ENCODE measurements at regions not wholly inside any gene's neighbourhood (a gene's known extent, or its start where the extent isn't known, plus 50 kb on each side); places are given as distances from the start of the nearest gene placed in this dataset.

DNA sequence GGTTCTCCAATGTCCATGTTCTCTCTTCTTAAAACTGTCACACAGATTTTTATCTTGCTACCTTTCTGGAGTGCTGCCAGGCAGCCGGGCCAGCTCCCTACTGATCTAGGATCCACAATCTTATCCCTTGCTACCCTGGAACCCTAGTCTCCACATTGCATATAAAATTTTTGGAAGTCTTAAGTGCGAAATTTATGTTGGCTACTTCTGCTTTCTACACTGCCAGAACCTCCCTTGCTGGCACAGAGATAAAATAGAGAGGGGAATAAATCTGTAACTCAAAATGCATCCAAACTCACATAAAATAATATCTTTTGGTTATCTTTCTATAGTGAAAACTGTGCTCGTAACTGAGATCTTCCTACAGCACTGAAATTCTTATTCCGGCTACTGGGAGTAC, 182.6 kb downstream of the ZPLD1 start:
- Histone ChIP-seq H3K27ac (ENCODE audit: control insufficient read depth, insufficient read depth) (no peak overlapping the region), H2AFZ (ENCODE audit: control insufficient read depth, low read depth, low read length) (no peak overlapping the region), H3K4me3 (no peak overlapping the region), H3K27me3 (replicated peaks in 1 of 2; ENCODE audit: control insufficient read depth in 2 of 2, insufficient read depth in 2 of 2, low read length in 1 of 2) (peaks cover 0 to 2% of the 10 kb centered on the region in 2 experiments; a peak in 2 of 4 replicates), H3K9ac (ENCODE audit: control insufficient read depth, insufficient read depth, low read length) (no peak overlapping the region), H3K4me1 (ENCODE audit: control insufficient read depth, insufficient read depth, low read length) (no peaks in the 10 kb centered on the region), H3K9me3 (replicated peaks; ENCODE audit: control insufficient read depth, insufficient read depth, low read length) (no peaks in the 10 kb centered on the region), H3K4me2 (ENCODE audit: control insufficient read depth, insufficient read depth) (no peak overlapping the region), H3K79me2 (ENCODE audit: control insufficient read depth, insufficient read depth, low read length) (no peaks in the 10 kb centered on the region), H4K20me1 (ENCODE audit: control insufficient read depth, insufficient read depth) (no peaks in the 10 kb centered on the region), H3K36me3 (ENCODE audit: control insufficient read depth in 2 of 2, insufficient read depth in 2 of 2, low read length in 1 of 2) (no peaks in the 10 kb centered on the region)
- TF ChIP-seq YBX1 (IDR thresholded peaks at IDR 0.05): no peak
- TF ChIP-seq, protein P1, sequence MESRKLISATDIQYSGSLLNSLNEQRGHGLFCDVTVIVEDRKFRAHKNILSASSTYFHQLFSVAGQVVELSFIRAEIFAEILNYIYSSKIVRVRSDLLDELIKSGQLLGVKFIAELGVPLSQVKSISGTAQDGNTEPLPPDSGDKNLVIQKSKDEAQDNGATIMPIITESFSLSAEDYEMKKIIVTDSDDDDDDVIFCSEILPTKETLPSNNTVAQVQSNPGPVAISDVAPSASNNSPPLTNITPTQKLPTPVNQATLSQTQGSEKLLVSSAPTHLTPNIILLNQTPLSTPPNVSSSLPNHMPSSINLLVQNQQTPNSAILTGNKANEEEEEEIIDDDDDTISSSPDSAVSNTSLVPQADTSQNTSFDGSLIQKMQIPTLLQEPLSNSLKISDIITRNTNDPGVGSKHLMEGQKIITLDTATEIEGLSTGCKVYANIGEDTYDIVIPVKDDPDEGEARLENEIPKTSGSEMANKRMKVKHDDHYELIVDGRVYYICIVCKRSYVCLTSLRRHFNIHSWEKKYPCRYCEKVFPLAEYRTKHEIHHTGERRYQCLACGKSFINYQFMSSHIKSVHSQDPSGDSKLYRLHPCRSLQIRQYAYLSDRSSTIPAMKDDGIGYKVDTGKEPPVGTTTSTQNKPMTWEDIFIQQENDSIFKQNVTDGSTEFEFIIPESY (IDR thresholded peaks at IDR 0.05): no peak
- TF ChIP-seq, protein P2, sequence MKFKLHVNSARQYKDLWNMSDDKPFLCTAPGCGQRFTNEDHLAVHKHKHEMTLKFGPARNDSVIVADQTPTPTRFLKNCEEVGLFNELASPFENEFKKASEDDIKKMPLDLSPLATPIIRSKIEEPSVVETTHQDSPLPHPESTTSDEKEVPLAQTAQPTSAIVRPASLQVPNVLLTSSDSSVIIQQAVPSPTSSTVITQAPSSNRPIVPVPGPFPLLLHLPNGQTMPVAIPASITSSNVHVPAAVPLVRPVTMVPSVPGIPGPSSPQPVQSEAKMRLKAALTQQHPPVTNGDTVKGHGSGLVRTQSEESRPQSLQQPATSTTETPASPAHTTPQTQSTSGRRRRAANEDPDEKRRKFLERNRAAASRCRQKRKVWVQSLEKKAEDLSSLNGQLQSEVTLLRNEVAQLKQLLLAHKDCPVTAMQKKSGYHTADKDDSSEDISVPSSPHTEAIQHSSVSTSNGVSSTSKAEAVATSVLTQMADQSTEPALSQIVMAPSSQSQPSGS (IDR thresholded peaks at IDR 0.05; ENCODE audit: low read length): no peak
- no peak for TF ChIP-seq IKZF2 (IDR thresholded peaks at IDR 0.05)
- TF ChIP-seq, protein P3, sequence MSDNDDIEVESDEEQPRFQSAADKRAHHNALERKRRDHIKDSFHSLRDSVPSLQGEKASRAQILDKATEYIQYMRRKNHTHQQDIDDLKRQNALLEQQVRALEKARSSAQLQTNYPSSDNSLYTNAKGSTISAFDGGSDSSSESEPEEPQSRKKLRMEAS (IDR thresholded peaks at IDR 0.05; ENCODE audit: low read depth, low read length): no peak
- no peak for TF ChIP-seq FOXM1 (IDR thresholded peaks at IDR 0.05; ENCODE audit: low read depth, low read length)
- TF ChIP-seq, protein P4, sequence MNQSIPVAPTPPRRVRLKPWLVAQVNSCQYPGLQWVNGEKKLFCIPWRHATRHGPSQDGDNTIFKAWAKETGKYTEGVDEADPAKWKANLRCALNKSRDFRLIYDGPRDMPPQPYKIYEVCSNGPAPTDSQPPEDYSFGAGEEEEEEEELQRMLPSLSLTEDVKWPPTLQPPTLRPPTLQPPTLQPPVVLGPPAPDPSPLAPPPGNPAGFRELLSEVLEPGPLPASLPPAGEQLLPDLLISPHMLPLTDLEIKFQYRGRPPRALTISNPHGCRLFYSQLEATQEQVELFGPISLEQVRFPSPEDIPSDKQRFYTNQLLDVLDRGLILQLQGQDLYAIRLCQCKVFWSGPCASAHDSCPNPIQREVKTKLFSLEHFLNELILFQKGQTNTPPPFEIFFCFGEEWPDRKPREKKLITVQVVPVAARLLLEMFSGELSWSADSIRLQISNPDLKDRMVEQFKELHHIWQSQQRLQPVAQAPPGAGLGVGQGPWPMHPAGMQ (IDR thresholded peaks at IDR 0.05; ENCODE audit: borderline replicate concordance): no peak
- no peak for TF ChIP-seq HCFC1 (IDR thresholded peaks at IDR 0.05; ENCODE audit: low read length)
- in situ Hi-C loops (cut with MboI): no loop called here
- BruUV-seq (replicated peaks): no TSS peak
- no peak for ATAC-seq
- ChIA-PET CTCF (no interaction called here), SMC1A (ENCODE audit: uncharacterized antibody, unreplicated experiment) (no interaction called here), POLR2A (no interaction called here), RAD21 (ENCODE audit: unreplicated experiment) (no interaction called here)
- FAIRE-seq: no peak
- WGBS (ENCODE audit: insufficient coverage, insufficient replicate concordance, low lambda C conversion rate, missing lambda C conversion rate): 2% methylated on average over 4 of the region's 4 CpGs
- DNase-seq (ENCODE audit: low read depth, low spot score): no peak
- intact Hi-C loops (cut with micrococcal nuclease; ENCODE audit: unreplicated experiment): no loop called here
